Adipose tissue (tissue), 3 donors: ENCODE measurements at regions not wholly inside any gene's neighbourhood (a gene's known extent, or its start where the extent isn't known, plus 50 kb on each side); places are given as distances from the start of the nearest gene placed in this dataset.

Experiments
- H3K27ac ChIP-seq: one replicate; pipeline ENCODE4 v1.5.1; 2013; ENCODE audit warnings: low read depth, low read length
- WGBS, 3 donors: extraction: QIAGEN DNeasy Blood & Tissue Kit; methylation state at CpG; one replicate each; pipeline ENCODE4 v1.1.7; 2013; 5-methylcytosine and 5-hydroxymethylcytosine counted together
- donor health status: healthy with polysubstance abuse.
- donor health status: Bipolar disorder and iron deficiency.
- donor health status: healthy.

- 53 to 63% (median 56%) methylated on average over 3 of the region's 3 CpGs for WGBS, 3 donors
- H3K27ac ChIP-seq = peak overlapping the region; percentile 36
These were observed 75.8 kb downstream of the DAD1 start for GRCh38 chr14:22513066-22513812.

- H3K27ac ChIP-seq = no peak overlapping the region
- 58 to 79% (median 66%) methylated on average over 2 of the region's 2 CpGs for WGBS, 3 donors
These were observed 76.8 kb downstream of the DAD1 start for GRCh38 chr14:22512106-22512814.

- 53 to 73% (median 59%) methylated on average over 3 of the region's 3 CpGs for WGBS, 3 donors
- H3K27ac ChIP-seq = no peak overlapping the region
These were observed 78.4 kb downstream of the DAD1 start for GRCh38 chr14:22510527-22511110.

- no peak overlapping the region for H3K27ac ChIP-seq
- 42 to 58% (median 47%) methylated on average over 5 of the region's 5 CpGs for WGBS, 3 donors
These were observed 79.2 kb downstream of the DAD1 start for GRCh38 chr14:22509751-22510300.

GRCh38 chr14:22509036-22509709 is 79.9 kb downstream of the DAD1 start:
- H3K27ac ChIP-seq = no peak overlapping the region
- WGBS, 3 donors = 77 to 93% (median 88%) methylated on average over 7 of the region's 7 CpGs

- H3K27ac ChIP-seq = no peak overlapping the region
- WGBS, 3 donors = 75 to 85% (median 82%) methylated on average over 4 of the region's 4 CpGs
These were observed 80.4 kb downstream of the DAD1 start for GRCh38 chr14:22508662-22509035.

- 75 to 91% (median 90%) methylated on average over 2 of the region's 2 CpGs for WGBS, 3 donors
- H3K27ac ChIP-seq = no peak overlapping the region
These were observed 80.9 kb downstream of the DAD1 start for GRCh38 chr14:22508150-22508457.

GRCh38 chr14:22506778-22507351 is 82.2 kb downstream of the DAD1 start:
- no peak overlapping the region for H3K27ac ChIP-seq
- 38 to 67% (median 66%) methylated on average over 2 of the region's 2 CpGs for WGBS, 3 donors

- WGBS, 3 donors = 80 to 89% (median 86%) methylated on average over 6 of the region's 6 CpGs
- no peak overlapping the region for H3K27ac ChIP-seq
These were observed 82.7 kb downstream of the DAD1 start for GRCh38 chr14:22506378-22506710.

GRCh38 chr14:22505697-22506377 is 83.2 kb downstream of the DAD1 start:
- 75 to 86% (median 82%) methylated on average over 8 of the region's 8 CpGs for WGBS, 3 donors
- no peak overlapping the region for H3K27ac ChIP-seq

GRCh38 chr14:22505309-22505696 is 83.7 kb downstream of the DAD1 start:
- 85 to 96% (median 95%) methylated on average over 1 of the region's 1 CpG for WGBS, 3 donors
- no peak overlapping the region for H3K27ac ChIP-seq

GRCh38 chr14:22502551-22502950 is 86.5 kb downstream of the DAD1 start:
- 60 to 67% (median 67%) methylated on average over 6 of the region's 6 CpGs for WGBS, 3 donors
- no peak overlapping the region for H3K27ac ChIP-seq

- WGBS, 3 donors = 45 to 74% (median 65%) methylated on average over 10 of the region's 10 CpGs
These were observed 87.0 kb downstream of the DAD1 start for GRCh38 chr14:22502007-22502406.

GRCh38 chr14:22500954-22501726 is 87.9 kb downstream of the DAD1 start:
- WGBS, 3 donors = 50 to 73% (median 57%) methylated on average over 10 of the region's 10 CpGs
- H3K27ac ChIP-seq = no peak overlapping the region

More at GRCh38 chr14:22502007-22502406, 87.0 kb downstream of the DAD1 start:
- H3K27ac ChIP-seq = no peak overlapping the region

- H3K27ac ChIP-seq = no peak overlapping the region
- 73 to 88% (median 75%) methylated on average over 2 of the region's 2 CpGs for WGBS, 3 donors
These were observed 88.5 kb downstream of the DAD1 start for GRCh38 chr14:22500525-22500924.

GRCh38 chr14:22497671-22498093 is 91.3 kb downstream of the DAD1 start:
- WGBS, 3 donors = 45 to 63% (median 53%) methylated on average over 5 of the region's 5 CpGs
- H3K27ac ChIP-seq = no peak overlapping the region

- 74 to 89% (median 80%) methylated on average over 2 of the region's 2 CpGs for WGBS, 3 donors
- no peak overlapping the region for H3K27ac ChIP-seq
These were observed 91.9 kb downstream of the DAD1 start for GRCh38 chr14:22497144-22497423.
